Endothelial cell of umbilical vein (primary cell): ENCODE measurements at regions not wholly inside any gene's neighbourhood (a gene's known extent, or its start where the extent isn't known, plus 50 kb on each side); places are given as distances from the start of the nearest gene placed in this dataset.

Experiments used
- BruUV-seq: library from RNA; stranded (reverse); fragments of 400-500 nt; replicated peaks from 2 replicates; lab custom pipeline; 2021; lab: Mats Ljungman, UMichigan
- CTCF ChIA-PET: fragments of 300-600, 350-600 bp; sonication (Branson Sonifier 250); formaldehyde crosslinking; loops from one replicate; lab custom pipeline; 2021; ENCODE audit warnings: antibody characterized with exemption, inconsistent platforms; lab: Charles Lee
- POLR2A ChIA-PET: fragments of 300-600, 350-600 bp; sonication (Branson Sonifier 250); formaldehyde crosslinking; loops from one replicate; lab custom pipeline; 2021; ENCODE audit warnings: antibody characterized with exemption, inconsistent platforms; lab: Charles Lee
- DNase-seq: peaks from one replicate; pipeline ENCODE4 v3.0.0-alpha.2; 2011; ENCODE audit warnings: low read depth, low spot score
- FAIRE-seq: peaks from 2 replicates; lab custom pipeline; 2011; peaks lifted over from hg19 to GRCh38; lab: Jason Lieb, UNC
- H2AFZ ChIP-seq: 2 replicates; pipeline ENCODE4 v1.6.0; 2012; ENCODE audit warnings: low read depth, low read length, control low read depth, inconsistent platforms
- H3K27ac ChIP-seq: 2 replicates; pipeline ENCODE4 v1.5.1; 2011; ENCODE audit warnings: low read depth, mild to moderate bottlenecking, control low read depth, low read length, moderate library complexity; ENCODE audit not compliant: insufficient read depth
- H3K27me3 ChIP-seq, 2 experiments: 2 replicates each; pipeline versions ENCODE4 v1.6.0 to v1.6.1; 2011; ENCODE audit warnings: low read length in 2 of 2, mixed read lengths in 1 of 2; ENCODE audit not compliant: control insufficient read depth in 2 of 2, insufficient read depth in 2 of 2
- H3K36me3 ChIP-seq, 2 experiments: 2 replicates in 1 of 2; 3 replicates in 1 of 2; pipeline ENCODE4 v1.5.1; 2011; ENCODE audit warnings: low read length in 2 of 2, mild to moderate bottlenecking in 1 of 2, moderate library complexity in 1 of 2; ENCODE audit not compliant: control insufficient read depth in 2 of 2, insufficient read depth in 2 of 2; ENCODE audit errors: extremely low read depth in 1 of 2
- H3K4me1 ChIP-seq: 3 replicates; pipeline ENCODE4 v1.5.1; 2011; ENCODE audit warnings: mild to moderate bottlenecking, low read length; ENCODE audit not compliant: control insufficient read depth, insufficient read depth; ENCODE audit errors: extremely low read depth
- H3K4me2 ChIP-seq: 2 replicates; pipeline ENCODE4 v1.6.1; 2011; ENCODE audit warnings: low read length, control low read depth, mixed read lengths; ENCODE audit not compliant: insufficient read depth
- H3K4me3 ChIP-seq, 3 experiments: fragments of 200-600 bp in 1 of 3; sonication (generic), shearing (Covaris generic) in 1 of 3; replicated peaks in 1 of 3; 2 replicates each; pipeline ENCODE4 v1.5.1; 2011 to 2016; ENCODE audit warnings: control low read depth in 3 of 3, low read length in 3 of 3, mild to moderate bottlenecking in 2 of 3, inconsistent platforms in 1 of 3, low read depth in 1 of 3, moderate library complexity in 1 of 3; ENCODE audit not compliant: insufficient read depth in 1 of 3
- H3K79me2 ChIP-seq: 2 replicates; pipeline ENCODE4 v1.6.0; 2012; ENCODE audit warnings: low read length, inconsistent platforms; ENCODE audit not compliant: control insufficient read depth, insufficient read depth
- H3K9ac ChIP-seq: replicated peaks from 2 replicates; pipeline ENCODE3; 2011; ENCODE audit warnings: low read length, control low read depth; ENCODE audit not compliant: insufficient read depth; ENCODE audit errors: extremely low read depth
- H3K9me1 ChIP-seq: replicated peaks from 3 replicates; pipeline ENCODE4 v1.6.0; 2011; ENCODE audit warnings: mild to moderate bottlenecking, low read length; ENCODE audit not compliant: control insufficient read depth, insufficient read depth; ENCODE audit errors: extremely low read depth
- H3K9me3 ChIP-seq: replicated peaks from 2 replicates; pipeline ENCODE4 v1.5.1; 2012; ENCODE audit warnings: low read length, inconsistent platforms; ENCODE audit not compliant: control insufficient read depth, insufficient read depth
- H4K20me1 ChIP-seq: replicated peaks from 2 replicates; pipeline ENCODE3; 2011; ENCODE audit warnings: mild to moderate bottlenecking, low read length; ENCODE audit not compliant: control insufficient read depth, insufficient read depth; ENCODE audit errors: extremely low read depth
- CTCF ChIP-seq, 2 donors: IDR thresholded peaks; 1 replicate in 1 of 2; 2 replicates in 1 of 2; pipeline ENCODE4 v1.5.1; 2011; ENCODE audit warnings: low read length in 2 of 2, mild to moderate bottlenecking in 2 of 2, moderate library complexity in 2 of 2, control low read depth in 1 of 2, inconsistent platforms in 1 of 2, low read depth in 1 of 2; ENCODE audit not compliant: insufficient read depth in 1 of 2; ENCODE audit errors: extremely low read depth in 1 of 2
- EZH2 ChIP-seq: IDR thresholded peaks from 2 replicates; pipeline ENCODE4 v1.6.1; 2012; ENCODE audit warnings: borderline replicate concordance, low read depth, mild to moderate bottlenecking, moderate library complexity, low read length, inconsistent platforms; ENCODE audit not compliant: severe bottlenecking
- FOS ChIP-seq: IDR thresholded peaks from 2 replicates; pipeline ENCODE4 v1.6.1; 2011; ENCODE audit warnings: mild to moderate bottlenecking, low read length, moderate library complexity, borderline replicate concordance; ENCODE audit not compliant: insufficient read depth
- GATA2 ChIP-seq: IDR thresholded peaks from 2 replicates; pipeline ENCODE4 v1.7.0; 2011; ENCODE audit warnings: low read depth, mild to moderate bottlenecking, moderate library complexity, mixed read lengths, low read length; ENCODE audit not compliant: insufficient read length, insufficient read depth
- JUN ChIP-seq: IDR thresholded peaks from 2 replicates; pipeline ENCODE4 v1.6.1; 2011; ENCODE audit warnings: borderline replicate concordance, low read depth; ENCODE audit not compliant: insufficient read length, insufficient read depth
- MYC ChIP-seq: IDR thresholded peaks from one replicate; pipeline ENCODE4 v1.6.1; 2011; ENCODE audit warnings: mild to moderate bottlenecking, low read depth, low read length
- POLR2A ChIP-seq: IDR thresholded peaks from 2 replicates; pipeline ENCODE4 v1.6.1; 2012; ENCODE audit warnings: low read depth, mild to moderate bottlenecking, control low read depth, low read length
- POLR2AphosphoS5 ChIP-seq: IDR thresholded peaks from 2 replicates; pipeline ENCODE4 v1.6.1; 2012; ENCODE audit warnings: low read depth, mild to moderate bottlenecking, control low read depth, low read length, moderate library complexity; ENCODE audit not compliant: insufficient read depth
- dilution Hi-C: fragments of 300-500 bp; cut with MboI; formaldehyde crosslinking; loops from one replicate; pipeline ENCODE4 v1.15.0; 2019; ENCODE audit warnings: low sequenced_read_pairs; ENCODE audit not compliant: extremely low pct_ligation_motif_present
- intact Hi-C: fragments of 100-400 bp; cut with micrococcal nuclease; formaldehyde crosslinking; loops from one replicate; pipeline ENCODE4 v1.10.0; 2022
- TF ChIP-seq, protein P1 (sequence below): IDR thresholded peaks from 2 replicates; pipeline ENCODE4 v1.6.1; 2011; ENCODE audit not compliant: insufficient read depth, insufficient read length

- DNase-seq (no peak), FAIRE-seq (no peak)
- no peaks in the 10 kb centered on the region for H3K36me3 ChIP-seq
- H3K9ac ChIP-seq: no peak overlapping the region
- ChIA-PET POLR2A (no interaction called here), CTCF (no interaction called here)
- no peak overlapping the region for H3K4me3 ChIP-seq
- H3K4me2 ChIP-seq: no peak overlapping the region
- intact Hi-C loops: no loop called here
- no peaks in the 10 kb centered on the region for H4K20me1 ChIP-seq
- BruUV-seq: no TSS peak
- H3K27ac ChIP-seq: no peak overlapping the region
- no peaks in the 10 kb centered on the region for H3K9me3 ChIP-seq
- dilution Hi-C loops: no loop called here
- no peaks in the 10 kb centered on the region for H3K27me3 ChIP-seq
- no peaks in the 10 kb centered on the region for H3K79me2 ChIP-seq
- TF ChIP-seq, protein P1, sequence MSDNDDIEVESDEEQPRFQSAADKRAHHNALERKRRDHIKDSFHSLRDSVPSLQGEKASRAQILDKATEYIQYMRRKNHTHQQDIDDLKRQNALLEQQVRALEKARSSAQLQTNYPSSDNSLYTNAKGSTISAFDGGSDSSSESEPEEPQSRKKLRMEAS: no peak
- TF ChIP-seq MYC: no peak
- TF ChIP-seq JUN: no peak
- TF ChIP-seq GATA2: no peak
- no peak for TF ChIP-seq FOS
- no peak for TF ChIP-seq POLR2A
- no peak for TF ChIP-seq CTCF (IDR thresholded peaks at IDR 0.05; ENCODE audit: extremely low read depth in 1 of 2, insufficient read depth in 1 of 2, low read depth in 1 of 2, low read length in 2 of 2)
- no peak for TF ChIP-seq POLR2AphosphoS5
- no peak for TF ChIP-seq EZH2
- no peaks in the 10 kb centered on the region for H3K4me1 ChIP-seq
- H3K9me1 ChIP-seq: no peaks in the 10 kb centered on the region
- H2AFZ ChIP-seq: no peak overlapping the region
Observed at GRCh38 chr15:94909510-94909909, 678.1 kb downstream of the MCTP2 start.
